Skeletal muscle tissue (tissue), 3 donors: ENCODE measurements at regions not wholly inside any gene's neighbourhood (a gene's known extent, or its start where the extent isn't known, plus 50 kb on each side); places are given as distances from the start of the nearest gene placed in this dataset.

Source experiments
- H3K27ac ChIP-seq: one replicate; pipeline ENCODE4 v1.7.0; 2013; ENCODE audit warnings: mild to moderate bottlenecking, low read depth, low read length, inconsistent platforms
- H3K27me3 ChIP-seq, 3 donors: one replicate each; pipeline ENCODE4 v1.7.0; 2013; ENCODE audit warnings: low read length in 3 of 3; ENCODE audit not compliant: control insufficient read depth in 3 of 3, insufficient read depth in 3 of 3
- H3K36me3 ChIP-seq, 3 donors: one replicate each; pipeline ENCODE4 v1.7.0; 2013; ENCODE audit warnings: low read length in 3 of 3; ENCODE audit not compliant: control insufficient read depth in 3 of 3, insufficient read depth in 3 of 3
- H3K4me1 ChIP-seq, 3 donors: one replicate each; pipeline ENCODE4 v1.7.0; 2013; ENCODE audit warnings: low read length in 3 of 3, mild to moderate bottlenecking in 3 of 3; ENCODE audit not compliant: control insufficient read depth in 3 of 3, insufficient read depth in 3 of 3
- H3K4me3 ChIP-seq, 3 donors: one replicate each; pipeline ENCODE4 v1.7.0; 2013; ENCODE audit warnings: low read length in 3 of 3
- H3K9ac ChIP-seq, 3 donors: one replicate each; pipeline ENCODE4 v1.7.0; 2013; ENCODE audit warnings: low read length in 3 of 3, mild to moderate bottlenecking in 3 of 3, moderate library complexity in 2 of 3, low read depth in 1 of 3
- H3K9me3 ChIP-seq, 3 donors: one replicate each; pipeline ENCODE4 v1.7.0; 2013; ENCODE audit warnings: low read length in 3 of 3; ENCODE audit not compliant: control insufficient read depth in 3 of 3
- donor health status: Osteomylitis.

DNA sequence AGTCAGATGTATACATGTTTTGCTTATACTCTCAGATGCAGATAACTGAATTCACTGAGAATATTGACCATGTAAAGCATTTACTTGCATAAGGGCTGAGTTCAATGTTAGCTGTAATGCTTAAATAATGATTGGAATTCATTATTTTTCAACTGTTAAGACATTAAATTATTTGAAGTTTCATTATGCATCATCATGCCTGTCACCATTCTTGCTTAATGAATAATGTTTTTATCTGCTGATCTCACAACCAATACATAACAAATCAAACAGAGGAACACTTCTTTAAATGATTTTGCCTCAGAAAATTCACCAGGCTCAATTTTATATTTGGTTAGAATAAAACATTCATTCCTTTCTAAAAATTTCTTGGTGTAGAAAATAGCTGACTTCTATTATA, 233.4 kb downstream of the GPR37 start:
- Histone ChIP-seq H3K36me3 (no peaks in the 10 kb centered on the region), H3K9me3 (peaks cover 0 to 2% (median 0%) of the 10 kb centered on the region in 3 donors), H3K4me1 (no peaks in the 10 kb centered on the region), H3K27ac (no peak overlapping the region), H3K27me3 (no peaks in the 10 kb centered on the region), H3K9ac (no peak overlapping the region), H3K4me3 (no peak overlapping the region)

- Histone ChIP-seq H3K27ac (no peak overlapping the region), H3K9me3 (no peaks in the 10 kb centered on the region), H3K9ac (no peak overlapping the region), H3K36me3 (no peaks in the 10 kb centered on the region), H3K4me1 (no peaks in the 10 kb centered on the region), H3K27me3 (no peaks in the 10 kb centered on the region), H3K4me3 (no peak overlapping the region)
Measured at GRCh38 chr7:124516911-124517310, 248.7 kb downstream of the GPR37 start.

- H3K36me3 ChIP-seq = no peaks in the 10 kb centered on the region
- no peak overlapping the region for H3K27ac ChIP-seq
- H3K4me1 ChIP-seq = no peaks in the 10 kb centered on the region
- no peaks in the 10 kb centered on the region for H3K27me3 ChIP-seq
- no peak overlapping the region for H3K4me3 ChIP-seq
- H3K9ac ChIP-seq = no peak overlapping the region
- no peaks in the 10 kb centered on the region for H3K9me3 ChIP-seq
Measured at GRCh38 chr7:124515106-124515830, 250.3 kb downstream of the GPR37 start.

GRCh38 chr7:124514471-124514870, 251.1 kb downstream of the GPR37 start:
- Histone ChIP-seq H3K4me3 (no peak overlapping the region), H3K4me1 (no peaks in the 10 kb centered on the region), H3K36me3 (no peaks in the 10 kb centered on the region), H3K27ac (no peak overlapping the region), H3K9ac (no peak overlapping the region), H3K27me3 (no peaks in the 10 kb centered on the region), H3K9me3 (no peaks in the 10 kb centered on the region)

DNA sequence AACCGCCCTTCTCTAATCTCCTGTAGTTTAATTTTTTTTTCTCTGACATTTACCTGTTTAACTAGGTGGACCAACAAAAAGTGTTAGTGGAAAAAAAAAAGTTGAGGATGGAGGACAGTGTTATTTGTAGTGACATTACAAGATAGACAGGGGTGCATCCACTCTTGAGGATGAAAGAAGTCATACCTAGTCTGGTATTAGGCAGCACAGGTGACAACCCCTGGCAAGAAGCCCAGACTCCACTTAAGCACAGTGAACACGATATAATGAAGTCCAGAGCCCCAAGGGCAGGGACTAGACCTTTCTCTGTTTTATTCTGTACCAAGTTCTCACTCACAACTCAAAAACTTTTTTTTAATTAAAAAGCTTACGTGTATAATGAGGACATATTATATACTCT, 268.4 kb downstream of the GPR37 start:
- Histone ChIP-seq H3K27me3 (no peaks in the 10 kb centered on the region), H3K4me1 (no peaks in the 10 kb centered on the region), H3K4me3 (no peak overlapping the region), H3K27ac (no peak overlapping the region), H3K36me3 (no peaks in the 10 kb centered on the region), H3K9ac (no peak overlapping the region), H3K9me3 (no peaks in the 10 kb centered on the region)

GRCh38 chr7:124489925-124490324, 275.7 kb downstream of the GPR37 start:
- Histone ChIP-seq H3K9ac (no peak overlapping the region), H3K27ac (no peak overlapping the region), H3K9me3 (no peaks in the 10 kb centered on the region), H3K36me3 (no peaks in the 10 kb centered on the region), H3K4me3 (no peak overlapping the region), H3K4me1 (no peaks in the 10 kb centered on the region), H3K27me3 (no peaks in the 10 kb centered on the region)

DNA sequence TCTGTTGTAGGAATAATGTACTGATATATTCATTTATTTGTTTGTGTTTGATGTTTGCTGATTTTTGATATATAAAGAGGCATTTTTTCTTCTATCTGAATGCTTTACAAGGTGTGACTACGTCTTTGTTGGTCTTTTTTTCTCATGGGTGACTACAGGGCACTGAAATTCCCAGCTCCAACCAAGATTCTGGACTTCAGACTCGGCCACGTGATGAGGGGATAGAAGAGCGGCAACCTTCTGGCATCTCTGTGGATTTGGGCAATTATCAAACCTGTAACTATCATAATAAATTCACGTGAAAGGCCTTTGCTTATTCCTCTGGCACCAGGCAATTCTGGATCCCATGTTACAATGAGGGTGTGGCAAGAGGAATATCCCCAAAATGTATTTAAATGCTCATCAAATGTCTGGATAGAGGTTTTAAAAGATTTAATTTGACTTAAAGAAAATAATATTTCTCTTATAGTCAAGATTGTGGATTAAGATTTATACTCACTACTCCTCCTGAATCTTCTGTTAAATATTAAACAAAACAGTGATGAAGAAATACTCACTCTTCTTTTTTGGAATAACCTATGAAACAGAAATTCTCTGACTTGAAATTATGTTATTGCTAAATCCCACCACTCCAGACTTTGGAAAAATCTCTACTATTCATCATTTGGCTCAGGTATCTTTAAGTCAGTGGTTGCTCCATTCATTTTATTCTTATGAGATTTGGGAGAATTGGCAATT, 276.3 kb downstream of the GPR37 start:
- H3K27ac ChIP-seq = no peak overlapping the region
- no peaks in the 10 kb centered on the region for H3K27me3 ChIP-seq
- no peaks in the 10 kb centered on the region for H3K4me1 ChIP-seq

GRCh38 chr7:124482229-124482628, 283.4 kb downstream of the GPR37 start:
- no peaks in the 10 kb centered on the region for H3K4me1 ChIP-seq
- H3K27ac ChIP-seq = no peak overlapping the region
- no peaks in the 10 kb centered on the region for H3K9me3 ChIP-seq
- H3K27me3 ChIP-seq = no peaks in the 10 kb centered on the region
- no peak overlapping the region for H3K9ac ChIP-seq
- H3K4me3 ChIP-seq = no peak overlapping the region
- H3K36me3 ChIP-seq = no peaks in the 10 kb centered on the region

More for the DNA sequence above, 276.3 kb downstream of the GPR37 start:
- H3K4me3 ChIP-seq = no peak overlapping the region
- no peak overlapping the region for H3K9ac ChIP-seq
- no peaks in the 10 kb centered on the region for H3K9me3 ChIP-seq
- H3K36me3 ChIP-seq = no peaks in the 10 kb centered on the region

DNA sequence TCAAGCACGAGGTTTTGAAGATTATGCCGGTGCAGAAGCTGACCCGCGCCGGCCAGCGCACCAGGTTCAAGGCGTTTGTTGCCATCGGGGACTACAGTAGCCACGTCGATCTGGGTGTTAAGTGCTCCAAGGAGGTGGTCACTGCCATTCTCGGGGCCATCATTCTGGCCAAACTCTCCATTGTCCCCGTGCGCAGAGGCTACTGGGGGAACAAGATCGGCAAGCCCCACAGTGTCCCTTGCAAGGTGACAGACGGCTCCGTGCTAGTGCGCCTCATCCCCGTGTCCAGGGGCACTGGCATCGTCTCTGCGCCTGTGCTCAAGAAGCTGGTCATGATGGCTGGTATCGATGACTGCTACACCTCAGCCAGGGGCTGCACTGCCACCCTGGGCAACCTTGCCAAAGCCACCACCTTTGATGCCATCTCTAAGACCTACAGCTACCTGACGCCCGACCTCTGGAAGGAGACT, 284.7 kb downstream of the GPR37 start:
- Histone ChIP-seq H3K4me1 (no peaks in the 10 kb centered on the region), H3K9me3 (no peaks in the 10 kb centered on the region), H3K36me3 (no peaks in the 10 kb centered on the region), H3K27me3 (no peaks in the 10 kb centered on the region), H3K9ac (no peak overlapping the region), H3K27ac (no peak overlapping the region), H3K4me3 (no peak overlapping the region)

DNA sequence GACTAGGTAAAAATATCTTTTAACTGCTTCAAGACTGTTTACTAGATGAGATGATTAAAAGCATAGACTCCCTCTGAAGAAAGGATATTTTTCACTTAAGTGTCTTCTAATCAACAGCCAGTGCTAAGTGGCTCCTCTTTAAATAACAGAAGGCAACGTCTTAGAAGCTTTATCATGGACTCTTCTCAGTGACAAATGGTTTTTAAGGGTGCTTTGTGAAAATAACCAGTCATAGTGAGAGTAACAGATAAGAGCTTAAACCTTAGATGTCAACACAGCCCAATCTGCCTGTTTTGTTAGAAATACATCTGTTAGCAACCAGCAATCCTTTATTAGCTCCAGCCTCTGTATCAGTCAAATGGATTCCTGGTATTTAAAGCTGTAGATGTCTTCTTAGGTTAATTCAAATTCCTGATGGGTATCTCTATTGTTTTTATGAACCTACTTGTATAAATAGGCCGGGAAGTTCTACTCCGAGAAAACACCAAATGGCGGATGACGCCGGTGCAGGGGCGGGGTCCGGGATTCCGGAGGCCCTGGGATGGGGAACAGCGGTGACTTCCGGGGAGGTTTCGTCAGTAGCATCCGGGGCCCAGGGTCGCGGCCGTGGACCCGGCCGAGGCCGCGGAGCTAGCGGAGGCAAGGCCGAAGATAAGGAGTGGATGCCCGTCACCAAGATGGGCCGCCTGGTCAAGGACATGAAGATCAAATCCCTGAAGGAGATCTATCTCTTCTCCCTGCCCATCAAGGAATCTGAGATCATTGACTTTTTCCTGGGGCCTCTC, 285.4 kb downstream of the GPR37 start:
- Histone ChIP-seq H3K9ac (no peak overlapping the region), H3K4me1 (no peaks in the 10 kb centered on the region)

More for the DNA sequence above, 285.4 kb downstream of the GPR37 start:
- H3K27ac ChIP-seq = no peak overlapping the region
- H3K36me3 ChIP-seq = no peaks in the 10 kb centered on the region
- H3K4me3 ChIP-seq = no peak overlapping the region
- H3K9me3 ChIP-seq = no peaks in the 10 kb centered on the region
- H3K27me3 ChIP-seq = no peaks in the 10 kb centered on the region
